HG03196 (cell line): ENCODE measurements at regions not wholly inside any gene's neighbourhood (a gene's known extent, or its start where the extent isn't known, plus 50 kb on each side); places are given as distances from the start of the nearest gene placed in this dataset.

ENCODE experiments used
- ATAC-seq: cut with Tn5 transposase; IDR thresholded peaks from one replicate; pipeline ENCODE4 v1.9.1; 2021; ENCODE audit not compliant: unreplicated experiment

- ATAC-seq: no peak
Measured at GRCh38 chr13:99861771-99862170, 109.8 kb downstream of the ZIC5 start.

GRCh38 chr13:99860745-99861144 lies 110.8 kb downstream of the ZIC5 start:
- ATAC-seq: no peak

GRCh38 chr13:99859178-99860177 lies 112.1 kb downstream of the ZIC5 start:
- peak; percentile 79 for ATAC-seq

- no peak for ATAC-seq
Measured at GRCh38 chr13:99857738-99858137, 113.8 kb downstream of the ZIC5 start.

GRCh38 chr13:99855526-99856420 lies 115.8 kb downstream of the ZIC5 start:
- ATAC-seq: no peak

GRCh38 chr13:99854366-99854765 lies 117.2 kb downstream of the ZIC5 start:
- ATAC-seq: no peak

GRCh38 chr13:99847318-99847750 lies 124.2 kb downstream of the ZIC5 start:
- no peak for ATAC-seq

- ATAC-seq: no peak
Measured at GRCh38 chr13:99845161-99845874, 126.2 kb downstream of the ZIC5 start.

GRCh38 chr13:99844421-99844820 lies 127.1 kb downstream of the ZIC5 start:
- ATAC-seq: no peak

- no peak for ATAC-seq
Measured at GRCh38 chr13:99843872-99844271, 127.7 kb downstream of the ZIC5 start.

GRCh38 chr13:99842405-99842804 lies 129.2 kb downstream of the ZIC5 start:
- no peak for ATAC-seq

GRCh38 chr13:99836291-99836690 lies 135.3 kb downstream of the ZIC5 start:
- ATAC-seq: no peak

GRCh38 chr13:99835442-99835841 lies 136.1 kb downstream of the ZIC5 start:
- no peak for ATAC-seq

- ATAC-seq: no peak
Measured at GRCh38 chr13:99834246-99834645, 137.3 kb downstream of the ZIC5 start.

GRCh38 chr13:99832347-99832746 lies 139.2 kb downstream of the ZIC5 start:
- no peak for ATAC-seq

- no peak for ATAC-seq
Measured at GRCh38 chr13:99830931-99831330, 140.6 kb downstream of the ZIC5 start.

GRCh38 chr13:99829593-99830239 lies 141.9 kb downstream of the ZIC5 start:
- no peak for ATAC-seq

- no peak for ATAC-seq
Measured at GRCh38 chr13:99829161-99829560, 142.4 kb downstream of the ZIC5 start.

GRCh38 chr13:99828735-99829134 lies 142.8 kb downstream of the ZIC5 start:
- ATAC-seq: no peak

GRCh38 chr13:99828123-99828522 lies 143.4 kb downstream of the ZIC5 start:
- no peak for ATAC-seq
